Astrocyte of the hippocampus (primary cell): ENCODE measurements at regions not wholly inside any gene's neighbourhood (a gene's known extent, or its start where the extent isn't known, plus 50 kb on each side); places are given as distances from the start of the nearest gene placed in this dataset.

ENCODE experiments used
- DNase-seq: peaks from one replicate; pipeline ENCODE4 v3.0.0; 2011; ENCODE audit warnings: low read depth, low spot score

- DNase-seq: no peak
These were observed 684.1 kb downstream of the DIAPH3 start for GRCh38 chr13:59479629-59480028.

GRCh38 chr13:59480396-59481259 lies 683.1 kb downstream of the DIAPH3 start:
- no peak for DNase-seq

GRCh38 chr13:59483501-59484145 lies 680.1 kb downstream of the DIAPH3 start:
- peak; percentile 73 for DNase-seq

- DNase-seq: no peak
These were observed 675.8 kb downstream of the DIAPH3 start for GRCh38 chr13:59487883-59488282.

DNA sequence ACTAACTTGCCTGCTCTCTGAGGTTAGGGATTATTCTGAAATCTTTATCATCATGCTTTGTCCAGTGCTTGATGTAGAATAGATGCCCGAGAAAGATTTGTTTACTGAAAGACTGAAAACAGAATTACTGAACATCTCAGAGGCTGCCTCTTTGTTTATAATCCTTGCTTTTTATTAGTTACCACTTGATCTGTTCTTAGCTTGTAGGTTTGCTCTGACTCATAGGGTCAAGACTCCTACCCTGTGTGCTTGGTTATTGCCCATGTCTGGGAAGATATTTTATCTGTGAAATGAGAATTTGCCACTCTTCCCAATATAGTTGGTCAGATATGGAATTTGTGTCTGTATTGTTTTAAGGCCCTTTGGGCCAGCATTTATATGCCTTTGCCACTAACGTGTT lies 675.3 kb downstream of the DIAPH3 start:
- DNase-seq: no peak

- DNase-seq: no peak
These were observed 673.1 kb downstream of the DIAPH3 start for GRCh38 chr13:59490651-59491050.

DNA sequence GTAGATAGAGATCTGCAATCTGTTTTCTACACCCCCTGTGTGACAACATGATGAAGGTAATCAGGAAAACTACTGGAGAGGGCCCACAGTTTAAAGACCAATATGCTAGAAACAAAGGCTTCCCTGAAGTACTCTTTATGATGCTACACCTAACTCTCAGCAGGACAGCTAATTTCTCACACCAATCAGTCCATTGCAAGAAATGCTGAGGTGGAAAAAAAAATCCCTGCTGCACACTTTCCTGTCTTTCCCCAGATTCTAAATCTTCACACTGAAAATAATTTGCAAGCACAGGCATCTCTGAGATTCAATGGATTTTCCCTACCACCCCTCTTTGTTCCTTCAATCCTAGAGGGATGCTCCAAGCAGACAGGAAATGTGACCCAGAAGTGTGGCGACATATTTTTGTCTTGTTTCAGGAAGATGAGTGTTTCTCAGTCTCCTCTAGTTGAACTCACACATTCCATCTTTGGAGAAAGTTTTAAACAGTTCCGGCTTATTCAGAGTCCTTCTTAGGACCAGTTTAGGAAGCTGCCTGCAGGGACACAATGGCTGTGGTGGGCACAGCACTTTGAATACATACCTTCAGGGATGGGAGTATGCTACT lies 671.6 kb downstream of the DIAPH3 start:
- no peak for DNase-seq

DNA sequence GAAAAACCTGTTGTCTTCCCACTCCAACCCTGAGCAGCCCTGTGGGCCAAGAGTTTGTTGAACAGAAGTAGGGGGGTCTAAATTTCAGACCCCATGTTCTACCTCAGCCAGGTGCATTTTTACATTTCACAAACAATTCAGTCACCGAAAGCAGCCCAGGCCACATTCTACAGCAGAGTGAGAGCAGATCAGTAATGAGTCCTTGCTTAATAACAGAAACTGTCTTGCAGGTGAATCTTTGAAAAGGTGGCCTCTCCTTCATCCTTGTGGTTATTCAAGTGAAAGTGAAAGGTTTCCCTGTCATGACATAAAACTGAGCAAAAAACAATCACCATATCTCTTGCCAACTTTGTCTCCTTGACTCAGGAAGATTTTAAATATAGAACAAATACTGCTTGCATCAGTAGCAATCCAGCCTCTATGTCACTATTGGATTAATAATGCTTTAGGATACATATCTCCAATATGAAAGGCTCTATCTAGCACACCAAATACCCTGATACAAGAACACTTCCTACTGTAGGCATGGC lies 670.2 kb downstream of the DIAPH3 start:
- DNase-seq: no peak

- no peak for DNase-seq
These were observed 669.6 kb downstream of the DIAPH3 start for GRCh38 chr13:59494151-59494550.

- peak; percentile 81 for DNase-seq
These were observed 669.2 kb downstream of the DIAPH3 start for GRCh38 chr13:59494560-59494970.

DNA sequence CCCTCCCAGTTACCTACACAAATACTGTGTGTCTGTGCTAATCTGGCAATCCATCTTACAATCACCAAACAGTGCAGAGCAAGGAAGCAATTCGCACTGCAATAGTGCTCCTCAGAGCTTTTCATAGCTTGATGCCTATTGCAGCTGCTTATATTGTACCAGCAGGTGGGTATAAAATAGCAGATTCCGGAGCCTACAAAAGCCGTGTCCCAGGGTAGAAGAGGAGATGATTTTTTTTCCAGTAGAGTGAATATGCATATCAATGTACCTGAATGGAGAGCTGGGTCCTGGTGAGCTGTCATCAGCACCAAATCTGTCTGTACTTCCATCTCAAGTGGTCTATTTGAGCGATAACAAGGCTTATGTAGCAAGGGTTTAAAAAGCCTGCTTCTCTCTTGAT lies 668.4 kb downstream of the DIAPH3 start:
- no peak for DNase-seq

GRCh38 chr13:59495936-59496512 lies 667.7 kb downstream of the DIAPH3 start:
- no peak for DNase-seq

DNA sequence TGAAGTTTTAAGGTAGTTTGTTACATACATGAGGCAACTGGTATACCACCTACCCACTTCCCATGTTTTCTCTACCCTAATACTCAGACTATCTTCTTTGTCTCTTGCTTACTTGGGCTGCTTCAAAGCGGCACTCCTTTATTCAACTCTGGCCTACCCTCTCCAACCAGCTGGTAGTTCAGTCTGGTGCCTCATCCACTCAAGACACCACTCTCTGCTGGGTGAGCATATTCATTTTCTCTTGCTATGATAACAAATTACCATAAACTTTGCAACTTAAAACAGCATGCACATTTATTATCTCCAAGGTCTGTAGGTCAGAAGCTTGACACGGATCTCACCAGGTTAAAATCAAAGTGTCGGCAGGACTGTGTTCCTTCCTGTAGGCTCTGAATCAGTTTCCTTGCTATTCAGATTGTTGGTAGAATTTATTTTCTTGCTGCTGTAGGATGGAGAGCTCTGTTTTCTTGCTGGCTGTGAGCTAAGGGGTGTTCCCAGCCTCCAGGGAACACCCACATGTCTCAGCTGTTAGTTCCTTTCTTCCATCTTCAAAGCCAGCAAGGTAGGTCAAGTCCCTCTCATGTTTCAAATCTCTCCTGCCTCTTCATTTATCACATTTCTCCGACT lies 666.0 kb downstream of the DIAPH3 start:
- no peak for DNase-seq

GRCh38 chr13:59501004-59501403 lies 662.7 kb downstream of the DIAPH3 start:
- no peak for DNase-seq

- DNase-seq: no peak
These were observed 659.3 kb downstream of the DIAPH3 start for GRCh38 chr13:59504407-59504806.

- DNase-seq: no peak
These were observed 653.3 kb downstream of the DIAPH3 start for GRCh38 chr13:59510386-59510785.

DNA sequence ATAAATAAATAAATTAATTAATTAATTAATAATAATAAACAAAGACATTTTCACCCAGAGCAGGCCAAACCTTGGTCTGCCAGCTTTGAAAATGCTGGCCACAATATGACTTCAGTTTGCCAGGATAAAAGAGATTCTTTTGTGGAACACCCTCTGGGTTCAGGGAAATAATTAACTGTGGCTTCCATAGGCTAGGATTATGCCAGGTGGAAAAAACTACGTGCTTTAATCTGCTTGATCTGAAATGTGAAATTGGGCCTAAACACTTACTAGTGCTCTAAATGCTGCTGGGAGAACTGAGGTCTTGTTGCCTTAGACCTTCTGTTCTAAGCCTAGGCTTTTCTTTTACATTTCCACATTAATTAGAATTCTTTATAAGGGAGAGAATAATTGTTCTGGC lies 650.0 kb downstream of the DIAPH3 start:
- DNase-seq: no peak

- DNase-seq: no peak
These were observed 649.4 kb downstream of the DIAPH3 start for GRCh38 chr13:59514316-59514715.

GRCh38 chr13:59519819-59520218 lies 643.9 kb downstream of the DIAPH3 start:
- no peak for DNase-seq

GRCh38 chr13:59521549-59521948 lies 642.2 kb downstream of the DIAPH3 start:
- no peak for DNase-seq

DNA sequence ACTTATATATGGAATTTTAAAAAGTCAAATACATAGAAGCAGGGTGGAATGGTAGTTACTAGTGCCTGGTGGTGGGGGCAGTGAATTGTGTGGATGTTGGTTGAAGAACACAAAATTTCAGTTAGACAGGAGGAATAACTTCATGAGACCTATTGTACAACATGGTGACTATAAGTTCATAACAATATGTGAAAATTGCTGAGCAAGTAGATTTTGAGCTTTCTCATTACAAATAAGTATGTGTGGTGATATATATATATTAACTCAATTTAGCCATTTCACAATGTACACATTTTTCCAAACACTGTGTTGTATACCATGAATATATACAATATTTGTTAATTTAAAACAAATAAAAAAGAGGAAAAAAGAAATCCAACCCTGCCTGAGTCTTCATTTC lies 641.1 kb downstream of the DIAPH3 start:
- DNase-seq: no peak

GRCh38 chr13:59527500-59527899 lies 636.2 kb downstream of the DIAPH3 start:
- no peak for DNase-seq
